ENCODE measurements at regions not wholly inside any gene's neighbourhood (a gene's known extent, or its start where the extent isn't known, plus 50 kb on each side); places are given as distances from the start of the nearest gene placed in this dataset.

- H3K27ac Mint-ChIP-seq, result no peak overlapping the region
- ChIA-PET POLR2A (no interaction called here), CTCF (interaction anchor here (1.0 to 1.7 kb wide), 3 partner anchors 219 to 350 kb away, joined by 3 to 5 read pairs (median 3); no protein-coding TSS in a partner anchor)
- no peaks in the 10 kb centered on the region for H3K27me3 Mint-ChIP-seq (ENCODE audit: low read depth)
- no peak for ATAC-seq
- peaks cover 5% of the 10 kb centered on the region for H3K9me3 Mint-ChIP-seq
- peaks cover 2% of the 10 kb centered on the region; the same call in 1 of the 2 replicates for H3K4me1 Mint-ChIP-seq
- H3K36me3 Mint-ChIP-seq, result no peaks in the 10 kb centered on the region
- no peak for DNase-seq (ENCODE audit: low spot score)
- no peak overlapping the region for H3K4me3 Mint-ChIP-seq
- TF ChIP-seq ATF2 (CRISPR knock-in tag; IDR thresholded peaks at IDR 0.05; ENCODE audit: borderline replicate concordance, low read depth), result no peak
Observed at GRCh38 chr15:68525815-68526214, 53.0 kb upstream of the CORO2B start.

DNA sequence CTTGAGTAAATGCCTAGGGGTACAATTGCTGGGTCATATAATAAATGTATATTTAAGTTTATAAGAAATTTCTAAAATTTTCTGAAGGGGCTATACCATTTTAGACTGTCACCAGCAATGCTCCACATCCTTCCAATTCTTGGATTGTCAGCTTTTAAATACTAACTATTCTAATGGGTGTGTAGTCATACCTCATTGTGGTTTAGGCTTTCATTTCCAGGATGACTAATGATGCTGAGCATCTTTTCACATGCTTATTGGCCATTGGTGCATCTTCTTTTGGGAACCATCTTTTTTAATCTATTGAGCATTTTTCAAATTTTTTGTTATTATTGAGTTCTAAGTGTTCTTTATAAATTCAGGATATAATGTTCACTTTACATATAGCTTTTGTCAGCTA, 52.5 kb upstream of the CORO2B start:
- H3K4me3 Mint-ChIP-seq, result no peak overlapping the region
- no peaks in the 10 kb centered on the region for H3K27me3 Mint-ChIP-seq (ENCODE audit: low read depth)
- peaks cover 2% of the 10 kb centered on the region; the same call in 1 of the 2 replicates for H3K4me1 Mint-ChIP-seq
- ChIA-PET CTCF (interaction anchor here (1.0 to 1.1 kb wide), 2 partner anchors 220 to 273 kb away, joined by 3 read pairs; no protein-coding TSS in a partner anchor), POLR2A (no interaction called here)
- DNase-seq (ENCODE audit: low spot score) (no peak), ATAC-seq (no peak)
- peaks cover 9% of the 10 kb centered on the region for H3K9me3 Mint-ChIP-seq
- TF ChIP-seq CTCF (IDR thresholded peaks at IDR 0.05) (no peak), CBFB (CRISPR knock-in tag; IDR thresholded peaks at IDR 0.05; ENCODE audit: low read depth) (no peak), NR1H2 (CRISPR knock-in tag; IDR thresholded peaks at IDR 0.05) (no peak), FOXJ3 (CRISPR knock-in tag; IDR thresholded peaks at IDR 0.05; ENCODE audit: borderline replicate concordance) (no peak), ZNF396 (CRISPR knock-in tag; IDR thresholded peaks at IDR 0.05; ENCODE audit: borderline replicate concordance) (no peak), ETV6 (CRISPR knock-in tag; IDR thresholded peaks at IDR 0.05) (no peak), ZBTB21 (CRISPR knock-in tag; IDR thresholded peaks at IDR 0.05; ENCODE audit: borderline replicate concordance) (no peak), EMX1 (CRISPR knock-in tag; IDR thresholded peaks at IDR 0.05) (no peak), NR2C2 (CRISPR knock-in tag; IDR thresholded peaks at IDR 0.05) (no peak), ZNF671 (CRISPR knock-in tag; IDR thresholded peaks at IDR 0.05) (no peak)
- TF ChIP-seq, protein P1, sequence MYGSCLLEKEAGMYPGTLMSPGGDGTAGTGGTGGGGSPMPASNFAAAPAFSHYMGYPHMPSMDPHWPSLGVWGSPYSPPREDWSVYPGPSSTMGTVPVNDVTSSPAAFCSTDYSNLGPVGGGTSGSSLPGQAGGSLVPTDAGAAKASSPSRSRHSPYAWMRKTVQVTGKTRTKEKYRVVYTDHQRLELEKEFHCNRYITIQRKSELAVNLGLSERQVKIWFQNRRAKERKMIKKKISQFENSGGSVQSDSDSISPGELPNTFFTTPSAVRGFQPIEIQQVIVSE (CRISPR knock-in tag; IDR thresholded peaks at IDR 0.05; ENCODE audit: borderline replicate concordance), result no peak
- TF ChIP-seq, protein P2, sequence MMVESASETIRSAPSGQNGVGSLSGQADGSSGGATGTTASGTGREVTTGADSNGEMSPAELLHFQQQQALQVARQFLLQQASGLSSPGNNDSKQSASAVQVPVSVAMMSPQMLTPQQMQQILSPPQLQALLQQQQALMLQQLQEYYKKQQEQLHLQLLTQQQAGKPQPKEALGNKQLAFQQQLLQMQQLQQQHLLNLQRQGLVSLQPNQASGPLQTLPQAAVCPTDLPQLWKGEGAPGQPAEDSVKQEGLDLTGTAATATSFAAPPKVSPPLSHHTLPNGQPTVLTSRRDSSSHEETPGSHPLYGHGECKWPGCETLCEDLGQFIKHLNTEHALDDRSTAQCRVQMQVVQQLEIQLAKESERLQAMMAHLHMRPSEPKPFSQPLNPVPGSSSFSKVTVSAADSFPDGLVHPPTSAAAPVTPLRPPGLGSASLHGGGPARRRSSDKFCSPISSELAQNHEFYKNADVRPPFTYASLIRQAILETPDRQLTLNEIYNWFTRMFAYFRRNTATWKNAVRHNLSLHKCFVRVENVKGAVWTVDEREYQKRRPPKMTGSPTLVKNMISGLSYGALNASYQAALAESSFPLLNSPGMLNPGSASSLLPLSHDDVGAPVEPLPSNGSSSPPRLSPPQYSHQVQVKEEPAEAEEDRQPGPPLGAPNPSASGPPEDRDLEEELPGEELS (CRISPR knock-in tag; IDR thresholded peaks at IDR 0.05), result no peak
- H3K27ac Mint-ChIP-seq, result no peak overlapping the region
- no peaks in the 10 kb centered on the region for H3K36me3 Mint-ChIP-seq

- no peak for ATAC-seq
- H3K27me3 Mint-ChIP-seq (ENCODE audit: low read depth), result no peaks in the 10 kb centered on the region
- ChIA-PET CTCF (interaction anchor here (1.0 to 1.2 kb wide), 2 partner anchors 12 to 220 kb away, joined by 3 to 5 read pairs; no protein-coding TSS in a partner anchor), POLR2A (no interaction called here)
- H3K4me1 Mint-ChIP-seq, result peaks cover 2% of the 10 kb centered on the region; the same call in 1 of the 2 replicates
- DNase-seq (ENCODE audit: low spot score), result no peak
- peaks cover 13% of the 10 kb centered on the region for H3K9me3 Mint-ChIP-seq
- no peaks in the 10 kb centered on the region for H3K36me3 Mint-ChIP-seq
- H3K27ac Mint-ChIP-seq, result no peak overlapping the region
- H3K4me3 Mint-ChIP-seq, result no peak overlapping the region
- TF ChIP-seq HMGA2 (CRISPR knock-in tag; IDR thresholded peaks at IDR 0.05), result no peak
- no peak for TF ChIP-seq SMAD3 (CRISPR knock-in tag; IDR thresholded peaks at IDR 0.05; ENCODE audit: borderline replicate concordance)
- TF ChIP-seq, protein P3, sequence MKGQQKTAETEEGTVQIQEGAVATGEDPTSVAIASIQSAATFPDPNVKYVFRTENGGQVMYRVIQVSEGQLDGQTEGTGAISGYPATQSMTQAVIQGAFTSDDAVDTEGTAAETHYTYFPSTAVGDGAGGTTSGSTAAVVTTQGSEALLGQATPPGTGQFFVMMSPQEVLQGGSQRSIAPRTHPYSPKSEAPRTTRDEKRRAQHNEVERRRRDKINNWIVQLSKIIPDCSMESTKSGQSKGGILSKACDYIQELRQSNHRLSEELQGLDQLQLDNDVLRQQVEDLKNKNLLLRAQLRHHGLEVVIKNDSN (CRISPR knock-in tag; IDR thresholded peaks at IDR 0.05), result no peak
- TF ChIP-seq MAX (CRISPR knock-in tag; IDR thresholded peaks at IDR 0.05), result no peak
- TF ChIP-seq ZNF425 (CRISPR knock-in tag; conservative IDR thresholded peaks at IDR 0.05), result no peak
- TF ChIP-seq FOXK1 (CRISPR knock-in tag; IDR thresholded peaks at IDR 0.05), result no peak
- no peak for TF ChIP-seq RORB (CRISPR knock-in tag; IDR thresholded peaks at IDR 0.05)
- TF ChIP-seq MYBL2 (CRISPR knock-in tag; IDR thresholded peaks at IDR 0.05), result no peak
- TF ChIP-seq ELF4 (CRISPR knock-in tag; IDR thresholded peaks at IDR 0.05; ENCODE audit: low read depth), result no peak
- no peak for TF ChIP-seq GTF2I (CRISPR knock-in tag; conservative IDR thresholded peaks at IDR 0.05)
- TF ChIP-seq ZNF671 (CRISPR knock-in tag; IDR thresholded peaks at IDR 0.05), result no peak
- TF ChIP-seq CBFB (CRISPR knock-in tag; IDR thresholded peaks at IDR 0.05; ENCODE audit: low read depth), result no peak
- TF ChIP-seq ZNF396 (CRISPR knock-in tag; IDR thresholded peaks at IDR 0.05; ENCODE audit: borderline replicate concordance), result no peak
- TF ChIP-seq NR3C1 (CRISPR knock-in tag; conservative IDR thresholded peaks at IDR 0.05; ENCODE audit: low read depth), result no peak
- TF ChIP-seq PRRX2 (CRISPR knock-in tag; IDR thresholded peaks at IDR 0.05), result no peak
Observed at GRCh38 chr15:68526784-68527183, 52.0 kb upstream of the CORO2B start.

Data from WTC11 (cell line).